Thyroid gland (tissue), 4 donors: ENCODE measurements at regions not wholly inside any gene's neighbourhood (a gene's known extent, or its start where the extent isn't known, plus 50 kb on each side); places are given as distances from the start of the nearest gene placed in this dataset.

Source experiments
- CTCF ChIP-seq, 6 experiments: fragments of 200-600 bp in 3 of 6; fragments of 450-650 bp in 3 of 6; sonication (generic) in 3 of 6; IDR thresholded peaks; one replicate each; pipeline ENCODE4 v1.5.1; 2016 to 2019; ENCODE audit warnings: antibody characterized with exemption in 6 of 6, mild to moderate bottlenecking in 2 of 6, inconsistent platforms in 1 of 6, moderate library complexity in 1 of 6
- POLR2A ChIP-seq, 2 donors: fragments of 450-650 bp; IDR thresholded peaks; one replicate each; pipeline ENCODE4 v1.6.1; 2017; ENCODE audit warnings: antibody characterized with exemption in 2 of 2, mild to moderate bottlenecking in 2 of 2, moderate library complexity in 1 of 2

GRCh38 chr5:114122852-114123251, 239.0 kb upstream of the KCNN2 start:
- no peak for TF ChIP-seq POLR2A (IDR thresholded peaks at IDR 0.05)
- no peak for TF ChIP-seq CTCF (IDR thresholded peaks at IDR 0.05)
